MCF 10A (cell line): ENCODE measurements at regions not wholly inside any gene's neighbourhood (a gene's known extent, or its start where the extent isn't known, plus 50 kb on each side); places are given as distances from the start of the nearest gene placed in this dataset.
"Not testable (repeated sequence)": the region's sequence is repeated elsewhere in the genome, so short reads cannot be mapped to it uniquely, and the experiment has no call there.

Experiments
- BruUV-seq: library from RNA; stranded (reverse); fragments of 400-500 nt; replicated peaks from 2 replicates; lab custom pipeline; 2021; lab: Mats Ljungman, UMichigan
- CTCF ChIA-PET: fragments of 300-600 bp; sonication (Branson Sonifier 250); formaldehyde crosslinking; extraction: SDS; loops from one replicate; lab custom pipeline; 2021; ENCODE audit warnings: antibody characterized with exemption, inconsistent platforms; lab: Yijun Ruan, JAX
- POLR2A ChIA-PET: fragments of 300-600, 350-650 bp; sonication (Branson Sonifier 250); formaldehyde crosslinking; extraction: SDS; loops from one replicate; lab custom pipeline; 2020; ENCODE audit warnings: antibody characterized with exemption, inconsistent platforms; lab: Yijun Ruan, JAX
- DNase-seq: peaks from one replicate; pipeline ENCODE4 v3.0.0-alpha.2; 2018; ENCODE audit not compliant: unreplicated experiment
- H3K27ac Mint-ChIP-seq: one replicate; pipeline ENCODE4 v1.8.0; 2022; ENCODE audit warnings: mild to moderate bottlenecking, low read depth, mixed read lengths; ENCODE audit not compliant: unreplicated experiment
- H3K27me3 Mint-ChIP-seq: one replicate; pipeline ENCODE4 v1.8.0; 2022; ENCODE audit warnings: mixed read lengths; ENCODE audit not compliant: insufficient read depth, unreplicated experiment
- H3K36me3 Mint-ChIP-seq: one replicate; pipeline ENCODE4 v1.8.0; 2022; ENCODE audit warnings: mild to moderate bottlenecking, moderate library complexity, mixed read lengths; ENCODE audit not compliant: insufficient read depth, unreplicated experiment
- H3K4me1 Mint-ChIP-seq: one replicate; pipeline ENCODE4 v1.8.0; 2022; ENCODE audit warnings: mixed read lengths; ENCODE audit not compliant: insufficient read depth, unreplicated experiment
- H3K4me3 Mint-ChIP-seq: one replicate; pipeline ENCODE4 v1.8.0; 2022; ENCODE audit warnings: mild to moderate bottlenecking, moderate library complexity, mixed read lengths; ENCODE audit not compliant: unreplicated experiment
- H3K9me3 Mint-ChIP-seq: one replicate; pipeline ENCODE4 v1.8.0; 2022; ENCODE audit warnings: mixed read lengths; ENCODE audit not compliant: unreplicated experiment
- intact Hi-C: fragments of 100-400 bp; cut with micrococcal nuclease; formaldehyde crosslinking; loops from 2 replicates; pipeline ENCODE4 v1.14.1; 2022
- TF ChIP-seq, protein P1 (sequence below): fragments of 200-600 bp; IDR thresholded peaks from one replicate; pipeline ENCODE4 v1.8.0; 2022; ENCODE audit warnings: antibody characterized with exemption, mild to moderate bottlenecking; ENCODE audit not compliant: unreplicated experiment

DNA sequence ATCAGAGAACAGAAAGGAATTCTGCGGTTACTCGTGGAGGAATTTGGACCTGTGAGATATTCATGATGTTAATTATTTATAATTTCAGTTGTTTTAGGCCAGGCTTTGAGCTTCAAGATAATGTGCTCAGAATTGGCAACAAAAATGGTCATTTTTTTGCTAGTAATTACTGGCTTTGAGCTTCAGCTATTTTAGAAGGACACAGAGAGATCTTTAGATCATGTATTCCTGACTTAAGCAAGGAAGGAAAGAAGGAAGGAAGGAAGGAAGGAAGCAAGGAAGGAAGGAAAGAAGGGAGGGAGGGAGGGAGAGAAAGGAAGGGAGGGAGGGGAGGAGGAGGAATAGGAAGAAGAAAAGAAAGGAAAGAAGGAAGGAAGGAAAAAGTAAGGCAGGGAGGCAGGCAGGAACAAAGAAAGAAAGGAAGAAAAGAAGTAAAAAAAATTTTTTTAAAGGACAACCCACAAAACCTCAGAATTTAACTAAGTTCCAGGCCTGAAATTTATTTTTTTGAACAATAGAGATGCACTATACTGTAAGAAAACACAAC, 277.9 kb upstream of the KLF3 start:
- POLR2A ChIA-PET: interaction anchor here (0.7 to 5.7 kb wide), 17 partner anchors 10 to 1141 kb away, joined by 3 to 106 read pairs (median 5); partner anchors contain the start of genes TLR1 and UGDH
- intact Hi-C loops: loop anchor here (5.0 kb wide), 1 partner anchor 281 kb away; no protein-coding TSS in a partner anchor
- Mint-ChIP-seq H3K9me3 (no peaks in the 10 kb centered on the region), H3K27ac (peak overlapping the region; percentile 30), H3K27me3 (no peaks in the 10 kb centered on the region), H3K4me1 (peaks cover 28% of the 10 kb centered on the region), H3K4me3 (peak overlapping the region; percentile 42), H3K36me3 (no peaks in the 10 kb centered on the region)
- CTCF ChIA-PET: interaction anchor here (0.5 to 2.4 kb wide), 14 partner anchors 11 to 345 kb away, joined by 3 to 22 read pairs (median 4); no protein-coding TSS in a partner anchor
- TF ChIP-seq, protein P1, sequence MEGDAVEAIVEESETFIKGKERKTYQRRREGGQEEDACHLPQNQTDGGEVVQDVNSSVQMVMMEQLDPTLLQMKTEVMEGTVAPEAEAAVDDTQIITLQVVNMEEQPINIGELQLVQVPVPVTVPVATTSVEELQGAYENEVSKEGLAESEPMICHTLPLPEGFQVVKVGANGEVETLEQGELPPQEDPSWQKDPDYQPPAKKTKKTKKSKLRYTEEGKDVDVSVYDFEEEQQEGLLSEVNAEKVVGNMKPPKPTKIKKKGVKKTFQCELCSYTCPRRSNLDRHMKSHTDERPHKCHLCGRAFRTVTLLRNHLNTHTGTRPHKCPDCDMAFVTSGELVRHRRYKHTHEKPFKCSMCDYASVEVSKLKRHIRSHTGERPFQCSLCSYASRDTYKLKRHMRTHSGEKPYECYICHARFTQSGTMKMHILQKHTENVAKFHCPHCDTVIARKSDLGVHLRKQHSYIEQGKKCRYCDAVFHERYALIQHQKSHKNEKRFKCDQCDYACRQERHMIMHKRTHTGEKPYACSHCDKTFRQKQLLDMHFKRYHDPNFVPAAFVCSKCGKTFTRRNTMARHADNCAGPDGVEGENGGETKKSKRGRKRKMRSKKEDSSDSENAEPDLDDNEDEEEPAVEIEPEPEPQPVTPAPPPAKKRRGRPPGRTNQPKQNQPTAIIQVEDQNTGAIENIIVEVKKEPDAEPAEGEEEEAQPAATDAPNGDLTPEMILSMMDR: no peak
- DNase-seq: no peak
- BruUV-seq: no TSS peak

- Mint-ChIP-seq H3K4me1 (peaks cover 28% of the 10 kb centered on the region), H3K27me3 (no peaks in the 10 kb centered on the region), H3K9me3 (peaks cover 5% of the 10 kb centered on the region), H3K4me3 (no peak overlapping the region), H3K27ac (peak overlapping the region; percentile 30), H3K36me3 (no peaks in the 10 kb centered on the region)
- BruUV-seq: no TSS peak
- POLR2A ChIA-PET: interaction anchor here (0.6 to 5.7 kb wide), 11 partner anchors 10 to 288 kb away, joined by 3 to 106 read pairs (median 11); no protein-coding TSS in a partner anchor
- TF ChIP-seq, protein P1: no peak
- CTCF ChIA-PET: interaction anchor here (0.5 to 2.4 kb wide), 7 partner anchors 10 to 345 kb away, joined by 3 to 22 read pairs (median 4); no protein-coding TSS in a partner anchor
- intact Hi-C loops: loop anchor here (5.0 kb wide), 1 partner anchor 281 kb away; no protein-coding TSS in a partner anchor
- DNase-seq: no peak
These were observed 277.3 kb upstream of the KLF3 start for GRCh38 chr4:38386654-38387188.

DNA sequence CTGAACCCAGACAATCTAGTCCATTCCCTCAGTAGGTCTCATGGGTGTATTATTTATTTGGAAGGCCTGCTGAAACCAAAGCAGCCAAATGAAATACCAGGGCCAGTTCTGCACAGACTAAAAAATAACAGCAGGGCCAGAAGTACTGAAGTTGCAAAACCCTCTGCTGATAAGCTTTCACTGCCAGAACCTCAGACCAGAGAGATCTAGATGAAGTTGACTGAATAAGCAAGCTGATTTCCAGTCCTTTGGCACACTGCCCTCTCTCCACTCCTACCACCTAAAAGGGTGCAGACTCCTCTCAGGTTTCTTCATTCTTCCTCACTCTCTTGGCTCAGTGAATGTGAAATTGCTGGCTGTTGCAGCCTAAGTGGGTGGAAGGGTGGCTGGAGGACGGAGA, 276.7 kb upstream of the KLF3 start:
- TF ChIP-seq, protein P1: no peak
- ChIA-PET POLR2A (interaction anchor here (0.6 to 5.7 kb wide), 12 partner anchors 9 to 290 kb away, joined by 3 to 106 read pairs (median 8); no protein-coding TSS in a partner anchor), CTCF (interaction anchor here (0.5 to 2.4 kb wide), 3 partner anchors 11 to 288 kb away, joined by 3 to 22 read pairs (median 4); no protein-coding TSS in a partner anchor)
- peak; percentile 84 for DNase-seq
- Mint-ChIP-seq H3K27me3 (no peaks in the 10 kb centered on the region), H3K36me3 (no peaks in the 10 kb centered on the region), H3K27ac (no peak overlapping the region), H3K4me3 (no peak overlapping the region), H3K9me3 (peaks cover 9% of the 10 kb centered on the region), H3K4me1 (peaks cover 28% of the 10 kb centered on the region)
- intact Hi-C loops: loop anchor here (5.0 kb wide), 1 partner anchor 280 kb away; no protein-coding TSS in a partner anchor
- BruUV-seq: no TSS peak

- H3K9me3 Mint-ChIP-seq: peaks cover 9% of the 10 kb centered on the region
- H3K4me3 Mint-ChIP-seq: no peak overlapping the region
- CTCF ChIA-PET: interaction anchor here (2.4 kb wide), 1 partner anchor 288 kb away, joined by 22 read pairs; no protein-coding TSS in a partner anchor
- TF ChIP-seq, protein P1: no peak
- POLR2A ChIA-PET: interaction anchor here (0.7 to 5.7 kb wide), 11 partner anchors 8 to 290 kb away, joined by 3 to 106 read pairs (median 4); no protein-coding TSS in a partner anchor
- peaks cover 28% of the 10 kb centered on the region for H3K4me1 Mint-ChIP-seq
- no peaks in the 10 kb centered on the region for H3K36me3 Mint-ChIP-seq
- H3K27me3 Mint-ChIP-seq: no peaks in the 10 kb centered on the region
- no peak for DNase-seq
- no peak overlapping the region for H3K27ac Mint-ChIP-seq
- intact Hi-C loops: loop anchor here (5.0 kb wide), 1 partner anchor 279 kb away; no protein-coding TSS in a partner anchor
- BruUV-seq: no TSS peak
These were observed 276.2 kb upstream of the KLF3 start for GRCh38 chr4:38387819-38388218.

DNA sequence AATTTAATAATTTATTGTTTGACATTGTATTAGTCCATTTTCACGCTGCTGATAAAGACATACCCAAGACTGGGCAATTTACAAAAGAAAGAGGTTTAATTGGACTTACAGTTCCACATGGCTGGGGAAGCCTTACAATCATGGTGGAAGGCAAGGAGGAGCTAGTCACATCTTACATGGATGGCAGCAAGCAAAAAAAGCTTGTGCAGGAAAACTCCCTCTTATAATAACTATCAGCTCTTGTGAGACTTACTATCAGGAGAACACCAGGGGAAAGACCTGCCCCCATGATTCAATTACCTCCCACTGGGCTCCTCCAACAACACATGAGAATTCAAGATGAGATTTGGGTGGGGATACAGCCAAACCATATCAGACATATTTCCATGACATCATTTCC, 275.1 kb upstream of the KLF3 start:
- ChIA-PET CTCF (interaction anchor here (0.6 to 0.7 kb wide), 2 partner anchors 8 to 208 kb away, joined by 3 read pairs; no protein-coding TSS in a partner anchor), POLR2A (interaction anchor here (0.5 to 5.7 kb wide), 3 partner anchors 47 to 285 kb away, joined by 3 to 91 read pairs (median 3); no protein-coding TSS in a partner anchor)
- H3K4me1 Mint-ChIP-seq: peaks cover 28% of the 10 kb centered on the region
- not testable (repeated sequence) for H3K36me3 Mint-ChIP-seq, H3K9me3 Mint-ChIP-seq, H3K27me3 Mint-ChIP-seq, DNase-seq, H3K4me3 Mint-ChIP-seq, H3K27ac Mint-ChIP-seq, BruUV-seq
- intact Hi-C loops: loop anchor here (5.0 kb wide), 1 partner anchor 278 kb away; no protein-coding TSS in a partner anchor
